ENCODE measurements at regions not wholly inside any gene's neighbourhood (a gene's known extent, or its start where the extent isn't known, plus 50 kb on each side); places are given as distances from the start of the nearest gene placed in this dataset.
"Not testable (repeated sequence)": the region's sequence is repeated elsewhere in the genome, so short reads cannot be mapped to it uniquely, and the experiment has no call there.

DNA sequence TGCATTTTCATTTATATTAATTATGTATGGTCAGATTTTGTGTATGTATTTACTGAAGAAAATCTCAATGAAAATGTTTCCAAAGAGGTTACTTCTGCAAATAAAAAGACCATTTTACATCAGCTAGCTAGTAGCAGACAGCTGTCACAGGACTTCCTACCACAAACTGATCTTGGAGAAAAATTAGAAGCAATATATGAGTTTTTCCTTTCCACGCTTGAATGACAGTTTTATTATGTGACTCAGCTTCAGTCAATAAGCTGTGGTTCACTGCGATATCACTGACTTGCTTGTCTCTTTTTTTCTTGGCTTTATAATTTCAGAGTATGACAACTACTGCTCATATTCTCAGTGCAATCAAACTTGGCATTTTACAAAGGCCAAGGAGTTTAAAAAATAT lies 787.4 kb upstream of the GALNTL6 start:
- Histone ChIP-seq H3K4me3 (no peak overlapping the region), H3K27ac (no peak overlapping the region)

DNA sequence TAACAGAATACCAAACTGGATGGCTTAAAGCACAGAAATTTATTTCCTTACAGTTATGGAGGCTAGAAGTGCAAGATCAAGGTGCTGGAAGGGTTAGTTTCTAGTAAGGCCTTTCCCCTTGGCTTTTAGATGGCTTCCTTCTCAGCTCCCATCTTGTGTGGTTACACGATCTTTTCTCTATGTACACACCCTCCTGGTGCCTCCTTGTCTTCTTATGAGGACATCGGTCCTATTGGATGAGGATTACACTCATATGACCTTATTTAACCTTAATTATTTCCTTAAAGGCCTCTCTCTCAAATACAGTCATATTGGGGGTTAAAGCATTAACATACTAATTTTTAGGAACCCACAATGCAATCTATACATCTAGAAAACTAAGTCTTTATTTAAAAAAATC lies 787.9 kb upstream of the GALNTL6 start:
- no peak overlapping the region for H3K27ac ChIP-seq
- H3K4me3 ChIP-seq: no peak overlapping the region

DNA sequence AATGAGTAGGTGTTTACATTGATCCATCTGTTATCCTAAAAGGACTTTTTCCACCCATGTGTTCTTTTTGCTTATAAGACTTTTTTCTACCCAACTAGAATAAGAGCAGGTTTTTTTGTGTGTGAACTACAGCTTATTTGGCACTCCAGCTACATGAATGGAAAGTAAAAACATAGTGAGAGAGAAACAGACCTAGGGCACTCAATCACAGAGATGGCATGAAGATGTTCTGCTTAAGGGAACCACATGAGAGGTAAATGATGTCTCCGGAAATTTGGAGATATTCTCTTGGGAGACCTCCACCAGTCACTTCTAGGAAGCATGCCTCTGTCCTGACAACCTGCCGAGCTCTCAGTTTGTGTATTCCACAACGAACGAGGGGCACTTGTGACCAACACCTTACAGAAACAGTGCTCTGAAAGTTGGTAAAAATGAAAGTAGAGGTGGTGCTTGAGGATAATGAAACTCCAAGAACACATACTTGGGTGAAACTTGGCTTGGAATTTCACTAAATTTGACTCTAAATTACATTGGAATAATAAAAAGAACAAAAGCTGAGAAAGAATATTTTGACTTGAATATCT lies 788.4 kb upstream of the GALNTL6 start:
- H3K4me3 ChIP-seq: no peak overlapping the region
- H3K27ac ChIP-seq: no peak overlapping the region

DNA sequence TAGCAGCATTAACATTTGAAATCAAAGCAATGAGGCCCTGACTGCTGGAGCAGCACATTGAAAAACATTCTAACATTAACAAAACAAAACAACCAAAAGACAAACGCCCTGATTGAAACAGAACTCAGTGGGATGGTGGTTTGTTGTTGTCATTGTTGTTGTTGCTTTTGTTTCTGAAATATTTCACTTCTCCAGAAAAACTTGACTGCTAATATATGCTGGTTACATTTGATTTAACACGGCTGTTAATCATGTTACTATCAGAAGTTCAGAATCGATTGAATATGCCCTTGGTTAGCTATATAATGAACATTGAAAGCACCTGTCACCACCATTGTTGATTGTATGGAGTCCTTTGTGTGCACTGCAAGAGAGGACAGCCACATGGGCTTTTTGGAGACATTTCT lies 790.4 kb upstream of the GALNTL6 start:
- no peak overlapping the region for H3K4me3 ChIP-seq
- H3K27ac ChIP-seq: no peak overlapping the region

DNA sequence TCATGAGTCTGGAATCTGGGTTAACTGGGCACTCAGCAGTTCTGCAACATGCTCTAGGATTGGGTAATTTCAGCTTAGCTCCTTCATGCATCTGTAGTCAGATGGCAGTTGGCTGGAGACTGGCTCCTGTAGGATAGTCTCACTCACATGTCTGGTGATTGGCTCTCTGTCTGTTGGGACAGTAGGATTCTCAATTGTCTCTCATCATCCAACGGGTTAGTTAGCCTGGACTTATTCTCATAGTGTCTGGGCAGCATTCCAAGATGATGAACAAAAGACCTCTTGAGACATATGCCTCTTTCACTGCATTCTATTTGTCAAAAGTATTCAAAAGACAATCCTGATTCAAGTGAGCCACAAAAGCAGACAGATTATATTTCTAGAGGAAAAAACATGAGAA lies 795.6 kb upstream of the GALNTL6 start:
- Histone ChIP-seq H3K4me3 (no peak overlapping the region), H3K27ac (no peak overlapping the region)

DNA sequence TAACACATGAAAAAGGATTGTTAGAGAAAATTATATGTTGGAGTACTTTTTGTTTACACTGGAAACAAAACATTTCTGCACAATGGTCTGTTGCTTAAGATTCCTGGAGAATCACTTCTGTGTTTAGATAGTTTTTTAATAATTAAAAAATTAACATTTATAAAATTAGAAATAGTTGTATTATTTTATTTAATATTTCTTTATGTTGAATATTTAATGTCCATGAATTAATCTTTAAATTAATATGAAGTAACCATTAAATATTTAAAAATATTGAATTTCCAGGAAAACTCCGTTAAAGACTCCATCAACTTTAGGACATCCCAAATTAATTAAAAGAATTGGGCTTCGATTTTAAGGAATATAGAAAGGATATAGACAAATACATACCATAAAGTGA lies 797.1 kb upstream of the GALNTL6 start:
- H3K27ac ChIP-seq: no peak overlapping the region
- H3K4me3 ChIP-seq: no peak overlapping the region

DNA sequence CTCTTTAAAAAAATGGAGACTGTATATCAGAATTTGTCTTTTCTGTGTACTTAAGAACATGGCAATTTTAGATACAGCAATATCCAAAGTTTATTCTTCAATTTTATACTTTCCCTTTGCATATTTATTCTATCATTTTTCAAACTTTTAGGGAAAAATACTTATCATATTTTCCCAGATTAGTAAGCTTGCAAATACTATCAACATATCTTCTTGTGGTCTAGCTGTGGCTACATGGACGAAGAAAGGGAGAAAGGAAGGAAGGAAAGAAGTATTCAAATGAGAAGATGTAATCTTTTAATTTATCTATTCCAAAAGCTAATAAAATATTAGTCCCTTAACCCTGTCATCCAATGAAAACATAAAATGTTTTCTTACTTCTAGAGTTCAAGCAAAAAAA lies 797.8 kb upstream of the GALNTL6 start:
- Histone ChIP-seq H3K4me3 (no peak overlapping the region), H3K27ac (no peak overlapping the region)

DNA sequence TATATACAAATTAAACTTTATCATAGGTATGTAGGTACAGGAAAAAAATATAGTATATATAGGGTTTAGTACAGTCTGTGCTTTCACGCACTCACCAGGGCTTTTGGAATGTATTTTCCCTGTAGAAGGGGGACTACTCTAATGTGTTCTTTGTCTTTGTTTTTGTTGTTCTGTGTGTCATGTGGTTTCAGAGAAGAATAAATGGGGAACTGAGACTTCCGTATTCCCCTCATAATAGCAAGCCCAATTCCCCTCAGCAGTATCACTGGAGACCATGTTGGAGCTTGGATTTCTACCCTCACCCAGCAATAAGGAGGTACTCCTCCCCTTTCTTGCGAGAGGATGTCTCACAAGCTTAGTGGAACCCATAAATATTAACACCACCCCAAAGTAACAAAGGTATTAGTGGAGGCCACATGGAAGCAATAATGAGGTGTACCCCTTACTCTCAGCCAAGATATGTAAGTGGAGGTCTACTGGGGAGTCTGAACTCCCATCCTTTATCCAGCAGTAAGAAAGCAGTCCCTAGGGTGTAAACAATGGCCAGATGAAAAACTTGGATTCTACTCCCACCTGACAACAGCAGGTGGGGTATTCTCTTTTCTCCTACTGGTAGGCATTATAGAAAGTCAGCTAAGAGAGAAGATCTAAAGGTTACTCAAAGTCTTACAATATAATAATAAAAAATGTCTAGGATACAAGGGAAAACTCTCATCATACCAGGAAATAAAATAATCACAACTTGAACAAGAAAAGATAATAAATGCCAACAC lies 805.4 kb upstream of the GALNTL6 start:
- Histone ChIP-seq H3K4me3 (no peak overlapping the region), H3K27ac (no peak overlapping the region)

DNA sequence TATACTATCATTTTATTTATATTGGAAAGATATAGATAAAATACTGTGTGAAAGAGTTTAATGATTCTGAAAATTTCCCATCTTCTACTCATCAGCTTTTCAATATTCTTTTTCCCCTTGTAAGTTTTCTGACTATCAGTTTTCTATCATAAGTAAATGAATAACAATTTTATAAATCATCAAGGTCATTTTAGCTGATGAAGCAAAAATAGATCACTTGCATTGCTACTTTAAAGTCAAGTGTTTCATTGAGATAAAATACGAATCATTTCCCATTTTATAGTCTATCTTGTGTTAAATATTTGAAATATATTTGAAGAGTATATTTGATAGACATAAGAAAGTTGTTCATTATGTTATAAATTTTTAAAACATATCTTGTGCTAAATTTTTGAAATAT lies 811.0 kb upstream of the GALNTL6 start:
- Histone ChIP-seq H3K4me3 (no peak overlapping the region), H3K27ac (no peak overlapping the region)

DNA sequence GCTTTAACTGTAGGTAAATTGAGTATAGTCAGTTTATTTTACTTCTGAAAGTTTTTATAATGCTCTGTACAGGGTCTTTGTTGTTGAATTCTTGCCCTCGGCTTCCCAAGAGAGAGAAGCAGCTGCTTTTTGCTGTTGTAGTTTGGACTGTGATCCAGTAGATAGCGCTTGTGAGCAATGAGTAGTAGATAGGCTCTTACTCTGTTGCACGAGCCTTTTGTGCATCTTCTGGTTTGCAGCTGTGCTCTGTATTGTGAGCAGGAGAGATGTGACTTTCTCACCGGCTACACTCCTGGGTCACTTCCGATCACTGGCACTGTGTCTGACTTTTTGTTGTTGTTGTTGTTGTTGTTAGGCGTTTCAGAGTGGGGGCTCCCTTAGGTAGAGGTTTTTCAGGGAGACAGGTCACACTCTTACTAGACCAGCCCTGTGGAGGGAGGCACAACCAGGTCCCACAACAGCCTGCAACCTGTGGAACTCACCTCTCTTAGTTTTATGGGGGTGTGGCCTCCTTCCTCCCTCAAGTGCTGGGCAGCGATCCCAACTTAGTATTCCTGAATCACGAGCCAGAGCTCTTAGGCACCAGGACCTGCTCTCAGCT lies 822.1 kb upstream of the GALNTL6 start:
- Histone ChIP-seq H3K27ac (no peak overlapping the region), H3K4me3 (no peak overlapping the region)

DNA sequence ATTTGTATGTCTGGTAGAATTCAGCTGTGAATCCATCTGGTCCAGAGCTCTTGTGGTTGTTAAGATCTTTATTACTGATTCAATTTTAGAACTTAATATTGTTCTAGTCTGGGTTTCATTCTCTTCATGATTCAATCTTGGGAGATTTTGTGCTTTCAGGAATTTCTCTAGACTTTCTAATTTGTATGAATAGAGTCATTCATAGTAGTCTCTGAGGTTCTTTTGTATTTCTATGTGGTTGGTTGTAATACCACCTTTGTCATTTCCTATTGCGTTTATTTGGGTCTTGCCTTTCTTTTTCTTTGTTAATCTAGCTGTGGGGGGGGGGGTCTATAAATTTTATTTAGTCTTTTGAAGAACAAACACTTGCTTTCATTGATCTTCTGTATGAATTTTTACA lies 824.8 kb upstream of the GALNTL6 start:
- Histone ChIP-seq H3K27ac (no peak overlapping the region), H3K4me3 (no peak overlapping the region)

DNA sequence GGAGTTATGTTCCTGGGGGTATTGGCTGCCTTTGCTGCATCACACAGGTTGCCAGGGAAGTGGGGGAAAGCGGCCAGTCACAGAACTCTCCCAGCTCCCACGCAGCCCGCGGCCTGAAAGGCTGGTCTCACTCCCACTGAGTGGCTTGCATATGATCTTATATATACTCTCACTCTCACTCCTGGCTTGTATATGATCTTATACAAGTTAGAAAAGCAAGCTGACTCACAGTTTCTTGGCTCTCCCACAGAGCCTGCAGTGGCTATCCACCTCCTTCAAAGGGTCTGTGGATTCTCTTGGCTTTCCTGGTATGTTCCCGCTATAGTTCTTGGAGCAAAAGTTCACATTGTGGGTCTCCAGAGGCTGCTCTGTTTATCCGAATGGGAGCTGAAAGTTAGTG lies 833.5 kb upstream of the GALNTL6 start:
- Histone ChIP-seq H3K4me3 (no peak overlapping the region), H3K27ac (no peak overlapping the region)

DNA sequence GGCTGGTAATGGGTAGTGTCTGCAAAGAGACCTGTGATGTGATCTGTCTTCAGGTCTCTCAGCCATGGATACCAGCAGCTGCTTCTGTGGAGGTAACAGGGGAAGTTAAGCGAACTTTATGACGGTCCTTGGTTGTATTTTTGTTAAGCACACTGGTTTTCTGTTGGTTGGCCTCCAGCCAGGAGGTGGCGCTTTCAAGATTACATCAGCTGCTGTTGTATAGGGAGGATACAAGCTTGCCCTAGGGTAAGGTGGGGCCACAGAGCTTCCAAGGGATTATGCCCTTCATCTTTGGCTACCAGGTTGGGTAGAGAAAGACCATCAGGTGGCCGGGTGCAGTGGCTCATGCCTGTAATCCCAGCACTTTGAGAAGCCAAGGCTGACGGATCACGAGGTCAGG lies 834.2 kb upstream of the GALNTL6 start:
- Histone ChIP-seq H3K4me3 (no peak overlapping the region), H3K27ac (no peak overlapping the region)

DNA sequence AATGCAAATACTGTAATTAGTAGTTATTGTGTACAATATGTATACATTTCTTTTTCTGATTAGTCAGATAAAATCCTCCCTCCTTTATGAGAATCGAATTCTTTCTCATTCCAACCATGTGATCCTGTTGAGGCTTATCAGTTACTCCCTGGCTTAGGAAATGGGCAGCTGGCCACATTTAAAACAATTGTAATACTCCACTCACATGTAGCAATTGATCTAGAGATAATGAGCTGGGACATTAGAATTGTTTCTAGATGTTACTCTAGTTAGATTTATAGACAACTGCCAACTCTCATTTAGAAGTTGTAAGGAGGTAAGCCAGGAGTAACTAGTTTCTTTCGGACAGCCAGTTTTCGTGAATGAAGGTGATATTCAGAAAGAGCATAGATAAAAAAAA lies 859.3 kb upstream of the AADAT start:
- H3K27ac ChIP-seq: no peak overlapping the region
- H3K4me3 ChIP-seq: no peak overlapping the region

DNA sequence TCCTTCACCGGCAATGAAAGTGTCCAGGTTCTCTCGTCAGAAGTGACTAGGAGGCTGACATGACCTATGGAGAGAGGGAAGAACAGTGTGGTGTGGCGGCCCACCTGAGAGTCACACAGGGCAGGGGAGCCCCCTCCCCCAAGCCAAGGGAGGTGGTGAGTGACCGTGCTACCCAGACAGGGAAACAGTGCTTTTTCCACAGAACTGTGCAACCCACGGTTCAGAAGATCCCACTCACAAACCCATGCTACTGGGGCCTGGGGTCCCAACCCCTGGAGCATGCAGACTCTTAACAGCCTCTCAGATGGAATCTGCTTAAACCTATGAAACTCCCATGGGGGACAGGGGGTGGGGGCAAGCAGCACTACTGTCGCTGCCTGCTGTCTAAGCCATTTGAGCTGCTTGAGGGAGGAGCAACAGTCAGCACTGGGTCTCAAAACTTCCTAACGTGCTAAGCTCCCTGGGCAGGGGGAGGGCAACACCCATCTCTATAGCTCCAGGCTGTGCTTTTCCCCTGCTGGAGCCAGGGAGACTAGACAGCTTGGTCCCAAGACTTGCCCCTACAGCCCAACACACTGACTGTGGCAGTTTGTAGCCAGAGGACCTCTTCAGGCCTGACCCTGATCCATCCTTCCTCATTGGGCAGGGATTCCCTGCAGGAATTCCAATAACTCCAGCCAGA lies 850.4 kb upstream of the AADAT start:
- Histone ChIP-seq H3K27ac (no peak overlapping the region), H3K4me3 (no peak overlapping the region)

DNA sequence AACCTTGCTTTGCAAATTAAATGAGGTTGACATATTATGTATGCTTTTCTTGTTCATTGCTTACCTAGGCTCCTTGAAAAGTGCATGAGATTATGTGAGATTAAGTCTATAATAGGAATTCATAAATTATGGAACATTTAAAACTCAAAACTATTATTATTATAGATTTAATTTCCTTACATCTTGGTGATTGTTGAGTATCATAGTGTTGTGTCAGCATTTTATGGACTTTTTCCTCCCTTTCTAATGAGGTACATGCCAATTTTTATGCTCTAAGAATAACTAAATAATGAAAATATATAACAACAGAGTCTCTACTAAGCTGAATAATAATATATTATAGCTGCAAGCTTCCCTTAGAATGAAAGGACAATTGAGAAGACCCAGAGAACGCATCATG lies 848.8 kb upstream of the AADAT start:
- no peak overlapping the region for H3K4me3 ChIP-seq
- no peak overlapping the region for H3K27ac ChIP-seq

DNA sequence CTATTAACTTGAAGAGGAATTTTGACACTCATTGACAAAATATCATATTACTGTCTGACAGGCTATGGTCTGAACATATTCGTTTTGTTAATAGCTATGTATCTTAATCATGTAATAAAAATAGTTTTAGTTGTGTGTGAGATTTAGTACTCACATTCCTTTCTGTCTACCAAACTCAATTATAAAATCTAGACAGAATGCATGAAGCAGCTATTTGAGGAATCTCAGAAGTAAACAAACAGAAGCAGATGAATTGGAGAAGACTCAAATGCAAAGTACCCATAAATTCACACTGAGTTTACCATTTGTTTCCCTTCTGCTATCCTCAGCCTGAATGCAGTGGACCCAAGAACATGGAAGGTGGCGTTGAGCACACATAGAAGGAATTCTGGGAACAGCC lies 841.6 kb upstream of the AADAT start:
- no peak overlapping the region for H3K27ac ChIP-seq
- no peak overlapping the region for H3K4me3 ChIP-seq

DNA sequence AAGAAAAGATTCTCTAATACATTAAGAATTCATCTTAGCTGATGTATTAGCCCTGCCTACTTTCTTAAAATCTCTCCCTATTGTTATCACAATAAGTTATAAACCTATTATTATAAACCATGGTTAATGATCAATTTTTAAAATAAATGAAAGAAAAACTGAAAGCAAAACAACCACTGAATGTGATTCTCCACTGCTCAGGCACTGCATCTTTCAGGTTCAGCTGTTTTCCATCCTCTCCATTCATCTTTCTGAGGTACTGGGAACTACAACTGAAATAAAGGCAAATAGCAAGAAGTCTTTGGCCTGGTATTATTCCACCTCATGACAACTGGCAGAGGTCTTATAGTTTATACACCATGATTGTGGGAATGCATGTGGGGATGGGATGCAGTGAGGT lies 798.9 kb upstream of the AADAT start:
- Histone ChIP-seq H3K4me3 (no peak overlapping the region), H3K27ac (no peak overlapping the region)

DNA sequence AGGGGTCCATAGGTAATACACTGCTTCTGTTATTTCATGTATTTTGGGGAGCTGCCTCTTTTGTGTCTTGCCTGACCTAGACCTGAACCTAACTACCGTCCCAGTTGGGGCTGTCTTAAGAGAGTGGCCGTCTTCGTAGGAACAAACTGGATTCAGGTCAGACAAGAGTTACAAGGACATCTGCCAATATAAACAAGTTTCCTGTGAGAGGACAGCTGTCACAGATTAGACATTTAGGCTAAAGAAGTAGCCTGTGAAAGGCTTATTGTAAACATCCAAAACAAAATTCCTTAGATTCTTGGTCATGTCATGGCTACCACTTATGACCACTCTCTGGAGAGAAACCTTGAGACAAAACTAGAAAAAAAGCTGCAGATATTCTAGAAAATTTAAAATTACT lies 797.6 kb upstream of the AADAT start:
- H3K27ac ChIP-seq: no peak overlapping the region
- no peak overlapping the region for H3K4me3 ChIP-seq

DNA sequence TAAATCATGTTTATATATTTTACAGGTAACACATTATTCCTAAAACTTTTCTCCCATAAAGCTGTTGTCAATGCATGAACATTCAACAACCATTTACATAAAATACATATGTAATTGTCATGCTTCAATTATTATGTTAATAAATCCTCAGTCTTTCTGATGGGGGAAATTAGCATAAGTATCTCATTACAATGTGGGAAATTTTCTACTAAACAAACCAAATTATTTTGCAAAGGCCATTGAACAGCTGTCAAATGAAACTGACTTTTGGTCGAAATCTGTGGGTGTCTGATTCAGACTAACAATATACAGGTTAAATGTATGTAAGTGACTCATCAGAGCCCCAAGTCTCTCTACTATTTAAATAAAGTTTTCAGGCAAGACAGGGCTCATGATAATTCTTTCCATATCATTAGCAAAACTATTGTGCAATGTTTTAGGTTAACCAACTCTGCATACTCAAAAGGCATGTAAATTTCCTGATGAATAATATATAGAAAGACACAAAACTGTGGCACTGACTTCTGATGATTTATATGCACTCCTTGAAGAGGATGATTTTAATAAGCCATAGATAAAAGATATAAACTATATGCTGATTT lies 795.3 kb upstream of the AADAT start:
- Histone ChIP-seq H3K27ac (no peak overlapping the region), H3K4me3 (no peak overlapping the region)

DNA sequence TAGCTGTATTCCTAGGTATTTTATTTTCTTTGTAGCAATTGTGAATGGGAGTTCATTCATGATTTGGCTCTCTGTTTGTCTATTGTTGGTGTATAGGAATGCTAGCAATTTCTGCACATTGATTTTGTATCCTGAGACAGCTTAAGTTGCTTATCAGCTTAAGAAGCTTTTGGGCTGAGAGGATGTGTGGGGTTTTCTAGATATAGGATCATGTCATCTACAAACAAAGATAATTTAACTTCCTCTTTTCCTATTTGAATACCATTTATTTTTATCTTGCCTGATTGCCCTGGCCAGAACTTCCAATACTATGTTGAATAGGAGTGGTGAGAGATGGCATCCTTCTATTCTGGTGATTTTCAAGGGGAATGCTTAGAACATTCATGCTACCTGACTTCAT lies 791.9 kb upstream of the AADAT start:
- not testable (repeated sequence) for H3K4me3 ChIP-seq, H3K27ac ChIP-seq

All from skin epidermis (tissue), 12 donors.